RWPE2 (cell line): ENCODE measurements at regions not wholly inside any gene's neighbourhood (a gene's known extent, or its start where the extent isn't known, plus 50 kb on each side); places are given as distances from the start of the nearest gene placed in this dataset.

Experiments
- ATAC-seq: fragments of 200-7000 bp; cut with Tn5 transposase; 3 replicates; pipeline ENCODE4 v1.9.1; 2021; ENCODE audit warnings: low read depth
- DNase-seq: peaks from one replicate; pipeline ENCODE4 v3.0.0-alpha.2; 2020; ENCODE audit warnings: low spot score
- H3K27ac ChIP-seq: fragments of 450-650 bp; 2 replicates; pipeline ENCODE4 v1.5.1; 2017; ENCODE audit warnings: mild to moderate bottlenecking; ENCODE audit not compliant: poor library complexity, severe bottlenecking
- H3K27me3 ChIP-seq: fragments of 250-450 bp; sonication (Bioruptor Pico); 2 replicates; pipeline ENCODE4 v1.5.1; 2021; ENCODE audit warnings: mild to moderate bottlenecking, moderate library complexity; ENCODE audit not compliant: insufficient read depth, poor library complexity, severe bottlenecking
- H3K36me3 ChIP-seq: fragments of 250-450 bp; sonication (Bioruptor Pico); 2 replicates; pipeline ENCODE4 v1.5.1; 2020; ENCODE audit warnings: low read depth, mild to moderate bottlenecking, moderate library complexity
- H3K4me1 ChIP-seq: fragments of 250-450 bp; sonication (Bioruptor Pico); 2 replicates; pipeline ENCODE4 v1.5.1; 2021; ENCODE audit warnings: mild to moderate bottlenecking, moderate library complexity; ENCODE audit not compliant: insufficient read depth, poor library complexity, severe bottlenecking
- H3K4me3 ChIP-seq: fragments of 250-450 bp; sonication (Bioruptor Pico); 2 replicates; pipeline ENCODE4 v1.5.1; 2021; ENCODE audit warnings: mild to moderate bottlenecking, moderate library complexity; ENCODE audit not compliant: severe bottlenecking
- H3K9me3 ChIP-seq: fragments of 250-450 bp; sonication (Bioruptor Pico); 2 replicates; pipeline ENCODE4 v1.5.1; 2021; ENCODE audit warnings: mild to moderate bottlenecking, moderate library complexity; ENCODE audit not compliant: severe bottlenecking
- TF ChIP-seq, protein P1 (sequence below): fragments of 450-650 bp; IDR thresholded peaks from one replicate; pipeline ENCODE4 v1.5.1; 2017; ENCODE audit warnings: mild to moderate bottlenecking, moderate library complexity; ENCODE audit not compliant: poor library complexity, severe bottlenecking

DNA sequence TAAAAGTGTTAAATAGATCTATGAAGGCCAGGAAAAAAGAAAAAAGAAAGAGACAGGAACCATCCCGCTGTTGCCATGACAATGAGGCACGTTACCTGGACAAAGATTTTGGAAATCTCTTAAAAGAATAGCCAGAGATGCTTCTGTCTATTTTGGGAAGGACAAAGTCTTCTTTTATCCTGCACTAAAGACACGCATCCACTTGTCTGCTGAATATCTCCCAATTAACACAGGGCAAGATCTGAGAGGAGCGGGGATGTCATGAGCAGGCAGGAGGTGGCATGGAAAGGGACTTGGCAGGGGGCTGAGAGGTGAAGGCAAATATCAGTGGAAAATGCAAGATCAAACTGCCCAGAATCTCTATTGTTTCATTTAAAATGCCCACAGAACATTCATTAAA lies 153.8 kb upstream of the BLID start:
- Histone ChIP-seq H3K36me3 (no peaks in the 10 kb centered on the region), H3K4me1 (no peaks in the 10 kb centered on the region), H3K27me3 (no peaks in the 10 kb centered on the region), H3K9me3 (no peaks in the 10 kb centered on the region), H3K4me3 (no peak overlapping the region), H3K27ac (no peak overlapping the region)
- DNase-seq = no peak
- TF ChIP-seq, protein P1, sequence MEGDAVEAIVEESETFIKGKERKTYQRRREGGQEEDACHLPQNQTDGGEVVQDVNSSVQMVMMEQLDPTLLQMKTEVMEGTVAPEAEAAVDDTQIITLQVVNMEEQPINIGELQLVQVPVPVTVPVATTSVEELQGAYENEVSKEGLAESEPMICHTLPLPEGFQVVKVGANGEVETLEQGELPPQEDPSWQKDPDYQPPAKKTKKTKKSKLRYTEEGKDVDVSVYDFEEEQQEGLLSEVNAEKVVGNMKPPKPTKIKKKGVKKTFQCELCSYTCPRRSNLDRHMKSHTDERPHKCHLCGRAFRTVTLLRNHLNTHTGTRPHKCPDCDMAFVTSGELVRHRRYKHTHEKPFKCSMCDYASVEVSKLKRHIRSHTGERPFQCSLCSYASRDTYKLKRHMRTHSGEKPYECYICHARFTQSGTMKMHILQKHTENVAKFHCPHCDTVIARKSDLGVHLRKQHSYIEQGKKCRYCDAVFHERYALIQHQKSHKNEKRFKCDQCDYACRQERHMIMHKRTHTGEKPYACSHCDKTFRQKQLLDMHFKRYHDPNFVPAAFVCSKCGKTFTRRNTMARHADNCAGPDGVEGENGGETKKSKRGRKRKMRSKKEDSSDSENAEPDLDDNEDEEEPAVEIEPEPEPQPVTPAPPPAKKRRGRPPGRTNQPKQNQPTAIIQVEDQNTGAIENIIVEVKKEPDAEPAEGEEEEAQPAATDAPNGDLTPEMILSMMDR = no peak
- no peak for ATAC-seq

DNA sequence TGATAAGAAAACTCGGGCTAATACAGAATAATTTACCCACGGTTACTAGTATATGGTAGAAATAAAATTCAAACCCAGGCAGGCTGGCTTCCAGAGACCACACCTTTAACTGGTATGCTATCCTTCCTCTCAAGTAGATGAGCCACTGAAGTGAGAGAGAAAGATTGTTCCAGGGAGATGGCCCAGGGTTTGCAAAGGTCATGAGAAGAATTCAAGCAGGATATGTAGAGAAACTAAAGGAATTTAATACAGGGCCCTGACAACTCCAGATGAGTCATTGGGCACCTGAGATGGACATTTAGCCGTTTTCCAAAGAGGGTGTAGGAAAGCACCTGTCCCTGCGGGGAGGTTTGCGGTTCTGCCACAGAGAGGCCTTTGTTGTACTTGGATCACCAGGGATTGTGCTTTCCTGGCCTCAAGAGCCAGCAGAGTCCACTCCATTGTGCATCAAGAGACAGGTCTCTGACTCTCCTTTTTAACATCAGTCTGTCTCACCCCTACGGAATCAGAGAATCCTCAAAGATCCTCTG lies 152.7 kb upstream of the BLID start:
- Histone ChIP-seq H3K36me3 (no peaks in the 10 kb centered on the region), H3K4me1 (no peaks in the 10 kb centered on the region), H3K27me3 (no peaks in the 10 kb centered on the region), H3K4me3 (no peak overlapping the region), H3K9me3 (no peaks in the 10 kb centered on the region), H3K27ac (no peak overlapping the region)
- TF ChIP-seq, protein P1 = no peak
- peak; percentile 42; the same call in 2 of the 3 replicates for ATAC-seq
- no peak for DNase-seq

DNA sequence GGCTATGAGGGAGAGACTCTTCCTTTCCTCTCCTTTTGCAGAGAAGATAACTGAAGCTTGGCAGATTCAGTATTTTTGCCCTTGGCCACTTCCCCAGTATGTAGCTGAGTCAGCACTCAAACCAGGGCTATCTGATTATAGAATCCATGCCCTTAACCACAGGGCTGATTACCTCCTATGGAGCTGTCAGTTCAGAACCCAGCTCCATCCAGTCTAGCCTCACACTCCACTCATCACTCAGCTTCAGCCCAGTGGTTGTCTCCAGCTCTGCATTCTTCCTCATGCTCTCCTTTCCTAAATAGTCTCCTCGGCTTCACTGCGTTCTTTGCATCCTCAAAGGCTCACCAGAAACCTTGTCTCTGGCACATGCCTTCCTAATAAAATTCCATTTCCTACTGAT lies 151.6 kb upstream of the BLID start:
- H3K27me3 ChIP-seq = no peaks in the 10 kb centered on the region
- no peaks in the 10 kb centered on the region for H3K9me3 ChIP-seq
- H3K4me1 ChIP-seq = no peaks in the 10 kb centered on the region
- TF ChIP-seq, protein P1 = no peak
- no peaks in the 10 kb centered on the region for H3K36me3 ChIP-seq
- no peak overlapping the region for H3K27ac ChIP-seq
- DNase-seq (no peak), ATAC-seq (peak; percentile 49; the same call in 2 of the 3 replicates)
- no peak overlapping the region for H3K4me3 ChIP-seq

DNA sequence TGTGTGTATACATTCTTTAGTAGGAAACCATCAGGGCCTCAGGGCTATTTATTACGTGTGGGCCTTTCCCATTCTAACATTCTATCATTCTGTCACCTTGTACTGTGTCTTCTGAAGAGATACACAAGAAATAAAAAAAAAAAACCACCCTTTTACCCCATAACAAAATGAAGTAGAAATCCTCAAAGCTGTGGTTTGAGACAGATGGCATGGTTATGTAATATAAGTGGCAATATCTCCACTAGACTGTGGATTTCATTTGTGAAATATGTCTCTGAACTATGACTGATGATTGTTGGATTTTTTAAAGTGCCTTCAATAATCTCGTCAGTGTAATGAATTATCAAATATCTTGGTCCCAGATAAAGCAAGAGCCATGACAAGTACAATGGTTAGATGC lies 150.0 kb upstream of the BLID start:
- H3K4me3 ChIP-seq = no peak overlapping the region
- H3K9me3 ChIP-seq = no peaks in the 10 kb centered on the region
- no peaks in the 10 kb centered on the region for H3K27me3 ChIP-seq
- DNase-seq (no peak), ATAC-seq (no peak)
- TF ChIP-seq, protein P1 = no peak
- H3K36me3 ChIP-seq = no peaks in the 10 kb centered on the region
- H3K4me1 ChIP-seq = peaks cover 5% of the 10 kb centered on the region
- no peak overlapping the region for H3K27ac ChIP-seq

DNA sequence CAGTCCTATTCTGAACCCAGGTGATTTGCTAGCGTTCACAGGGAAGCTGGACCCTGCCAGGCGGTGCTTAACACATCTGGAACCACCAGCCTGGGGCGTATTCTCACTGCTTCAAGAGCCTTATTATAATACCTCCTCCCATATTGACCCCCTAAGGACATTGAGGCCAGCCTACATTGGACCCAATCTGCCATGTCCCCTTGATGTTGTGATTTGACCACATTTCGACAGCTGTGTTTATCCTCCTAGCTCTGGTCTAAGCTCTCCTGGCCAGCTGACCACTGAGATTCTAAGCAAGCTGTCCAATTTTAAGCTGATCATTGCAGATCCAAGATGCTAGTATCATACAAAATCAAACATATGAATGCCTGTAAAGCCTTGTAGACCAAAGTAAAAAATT lies 148.1 kb upstream of the BLID start:
- Histone ChIP-seq H3K27me3 (no peaks in the 10 kb centered on the region), H3K4me3 (no peak overlapping the region), H3K36me3 (no peaks in the 10 kb centered on the region), H3K27ac (no peak overlapping the region), H3K4me1 (peaks cover 5% of the 10 kb centered on the region), H3K9me3 (no peaks in the 10 kb centered on the region)
- DNase-seq = no peak
- no peak for ATAC-seq
- TF ChIP-seq, protein P1 = no peak
